Osteoblast (primary cell): ENCODE measurements at regions not wholly inside any gene's neighbourhood (a gene's known extent, or its start where the extent isn't known, plus 50 kb on each side); places are given as distances from the start of the nearest gene placed in this dataset.

Experiments
- DNase-seq: peaks from one replicate; pipeline ENCODE4 v3.0.0; 2011; ENCODE audit warnings: low spot score, mixed read lengths; ENCODE audit not compliant: insufficient read length; ENCODE audit errors: missing footprints
- H2AFZ ChIP-seq: 2 replicates; pipeline ENCODE4 v1.6.0; 2011; ENCODE audit warnings: mild to moderate bottlenecking, low read length
- H3K27ac ChIP-seq: 2 replicates; pipeline ENCODE4 v1.5.1; 2011; ENCODE audit warnings: mild to moderate bottlenecking, low read depth, low read length, moderate library complexity
- H3K27me3 ChIP-seq: 2 replicates; pipeline ENCODE4 v1.6.0; 2012; ENCODE audit warnings: mild to moderate bottlenecking, control low read depth, inconsistent platforms, low read length, moderate library complexity; ENCODE audit not compliant: insufficient read depth
- H3K36me3 ChIP-seq: 2 replicates; pipeline ENCODE4 v1.5.1; 2011; ENCODE audit warnings: mild to moderate bottlenecking, low read length, control low read depth, moderate library complexity; ENCODE audit not compliant: insufficient read depth
- H3K4me1 ChIP-seq: 2 replicates; pipeline ENCODE4 v1.5.1; 2011; ENCODE audit warnings: mild to moderate bottlenecking, low read length, control low read depth, moderate library complexity; ENCODE audit not compliant: insufficient read depth
- H3K4me2 ChIP-seq: 2 replicates; pipeline ENCODE4 v1.6.0; 2011; ENCODE audit warnings: mild to moderate bottlenecking, low read length; ENCODE audit not compliant: insufficient read depth
- H3K4me3 ChIP-seq: fragments of 200-600 bp; sonication (generic); 3 replicates; pipeline ENCODE4 v1.5.1; 2012; ENCODE audit warnings: mild to moderate bottlenecking, low read length, inconsistent platforms; ENCODE audit not compliant: insufficient read depth
- H3K79me2 ChIP-seq: 2 replicates; pipeline ENCODE4 v1.6.0; 2012; ENCODE audit warnings: mild to moderate bottlenecking, low read length, control low read depth, inconsistent platforms; ENCODE audit not compliant: insufficient read depth
- H3K9me3 ChIP-seq: 2 replicates; pipeline ENCODE4 v1.5.1; 2011; ENCODE audit warnings: low read depth, low read length, control low read depth
- H4K20me1 ChIP-seq: 2 replicates; pipeline ENCODE4 v1.6.0; 2012; ENCODE audit warnings: mild to moderate bottlenecking, low read length, control low read depth; ENCODE audit not compliant: insufficient read depth
- TF ChIP-seq, protein P1 (sequence below): IDR thresholded peaks from 2 replicates; pipeline ENCODE4 v1.5.1; 2011; ENCODE audit warnings: mild to moderate bottlenecking, low read depth, low read length, moderate library complexity; ENCODE audit errors: extremely low read depth

DNA sequence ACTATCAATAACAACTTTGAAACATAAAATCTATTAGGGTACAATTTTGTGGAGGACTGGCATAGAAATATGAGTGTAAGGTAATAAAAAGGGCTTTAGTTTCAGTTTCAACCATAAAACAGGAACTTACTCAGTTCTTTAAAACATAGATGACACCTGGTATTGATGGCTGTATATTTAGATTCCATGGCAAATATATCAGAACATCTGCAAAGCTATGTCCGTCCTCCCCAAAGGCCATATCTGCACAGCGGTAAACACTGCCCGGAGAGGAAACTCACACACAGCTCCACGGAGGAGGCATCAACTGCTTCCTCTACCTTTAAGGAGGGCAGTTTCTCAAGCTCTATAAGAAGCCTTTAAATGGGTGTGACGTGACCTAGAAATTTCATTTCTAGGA is 993.3 kb downstream of the BRD1 start:
- Histone ChIP-seq H3K4me2 (no peak overlapping the region), H3K4me3 (no peak overlapping the region), H3K27ac (no peak overlapping the region), H2AFZ (no peak overlapping the region), H3K27me3 (no peaks in the 10 kb centered on the region), H3K9me3 (peaks cover 4% of the 10 kb centered on the region), H3K36me3 (no peaks in the 10 kb centered on the region), H3K79me2 (no peaks in the 10 kb centered on the region), H4K20me1 (no peaks in the 10 kb centered on the region), H3K4me1 (no peaks in the 10 kb centered on the region)
- DNase-seq, result no peak
- TF ChIP-seq, protein P1, sequence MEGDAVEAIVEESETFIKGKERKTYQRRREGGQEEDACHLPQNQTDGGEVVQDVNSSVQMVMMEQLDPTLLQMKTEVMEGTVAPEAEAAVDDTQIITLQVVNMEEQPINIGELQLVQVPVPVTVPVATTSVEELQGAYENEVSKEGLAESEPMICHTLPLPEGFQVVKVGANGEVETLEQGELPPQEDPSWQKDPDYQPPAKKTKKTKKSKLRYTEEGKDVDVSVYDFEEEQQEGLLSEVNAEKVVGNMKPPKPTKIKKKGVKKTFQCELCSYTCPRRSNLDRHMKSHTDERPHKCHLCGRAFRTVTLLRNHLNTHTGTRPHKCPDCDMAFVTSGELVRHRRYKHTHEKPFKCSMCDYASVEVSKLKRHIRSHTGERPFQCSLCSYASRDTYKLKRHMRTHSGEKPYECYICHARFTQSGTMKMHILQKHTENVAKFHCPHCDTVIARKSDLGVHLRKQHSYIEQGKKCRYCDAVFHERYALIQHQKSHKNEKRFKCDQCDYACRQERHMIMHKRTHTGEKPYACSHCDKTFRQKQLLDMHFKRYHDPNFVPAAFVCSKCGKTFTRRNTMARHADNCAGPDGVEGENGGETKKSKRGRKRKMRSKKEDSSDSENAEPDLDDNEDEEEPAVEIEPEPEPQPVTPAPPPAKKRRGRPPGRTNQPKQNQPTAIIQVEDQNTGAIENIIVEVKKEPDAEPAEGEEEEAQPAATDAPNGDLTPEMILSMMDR, result no peak

DNA sequence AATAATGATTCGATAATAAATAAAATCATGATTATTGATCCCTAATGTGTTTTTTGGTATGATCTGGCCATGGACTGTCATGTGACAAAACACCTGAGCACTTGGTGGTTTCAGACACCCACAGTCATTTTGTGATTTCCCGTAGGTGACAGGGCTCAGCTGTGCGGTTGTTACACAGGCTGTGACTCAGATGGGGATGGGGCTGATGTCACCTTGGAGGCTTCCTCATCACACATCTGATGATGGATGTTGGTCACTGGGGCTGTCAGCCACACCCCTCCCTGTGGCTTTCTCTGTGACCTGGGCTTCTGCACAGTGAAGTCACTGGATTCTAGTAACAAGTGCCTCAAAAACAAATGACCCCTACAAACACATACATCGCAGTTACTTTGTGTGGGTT is 995.1 kb downstream of the BRD1 start:
- no peak for DNase-seq
- Histone ChIP-seq H3K4me3 (no peak overlapping the region), H3K79me2 (no peaks in the 10 kb centered on the region)

DNA sequence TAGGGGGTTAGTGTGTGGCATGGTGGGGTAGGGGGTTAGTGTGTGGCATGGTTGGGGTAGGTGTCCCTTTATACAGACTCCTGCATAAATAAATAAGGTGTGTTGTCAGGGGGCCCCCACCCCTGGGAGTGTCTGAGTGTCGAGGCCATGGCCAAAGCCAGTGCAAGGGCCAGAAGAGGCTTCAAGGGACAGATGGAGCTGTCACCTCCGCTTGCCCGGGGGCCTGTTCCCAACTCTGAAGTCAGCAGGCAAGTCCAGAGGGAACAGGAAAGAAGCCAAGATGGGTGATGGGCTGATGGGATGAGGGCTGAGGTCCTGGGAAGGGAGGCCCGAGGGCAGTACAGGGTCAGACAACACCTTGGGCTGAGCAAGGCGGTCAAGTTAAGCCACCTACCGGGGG is 997.8 kb downstream of the BRD1 start:
- no peaks in the 10 kb centered on the region for H4K20me1 ChIP-seq
- no peak overlapping the region for H3K4me2 ChIP-seq
- no peak overlapping the region for H3K4me3 ChIP-seq
- H3K79me2 ChIP-seq, result no peaks in the 10 kb centered on the region
- H3K36me3 ChIP-seq, result no peaks in the 10 kb centered on the region
- no peak overlapping the region for H3K27ac ChIP-seq
- H3K4me1 ChIP-seq, result no peaks in the 10 kb centered on the region
- H2AFZ ChIP-seq, result no peak overlapping the region
- H3K9me3 ChIP-seq, result peaks cover 2% of the 10 kb centered on the region
- TF ChIP-seq, protein P1, result no peak
- H3K27me3 ChIP-seq, result no peaks in the 10 kb centered on the region
- no peak for DNase-seq

More for the DNA sequence above, 995.1 kb downstream of the BRD1 start:
- Histone ChIP-seq H3K27ac (no peak overlapping the region), H3K27me3 (no peaks in the 10 kb centered on the region), H3K4me1 (no peaks in the 10 kb centered on the region), H4K20me1 (no peaks in the 10 kb centered on the region), H2AFZ (no peak overlapping the region), H3K9me3 (peaks cover 6% of the 10 kb centered on the region), H3K36me3 (no peaks in the 10 kb centered on the region), H3K4me2 (no peak overlapping the region)
- TF ChIP-seq, protein P1, result no peak

- no peak for DNase-seq
- Histone ChIP-seq H3K4me2 (no peak overlapping the region), H4K20me1 (no peaks in the 10 kb centered on the region), H3K9me3 (peaks cover 2% of the 10 kb centered on the region), H2AFZ (no peak overlapping the region), H3K4me1 (no peaks in the 10 kb centered on the region), H3K27ac (no peak overlapping the region), H3K27me3 (no peaks in the 10 kb centered on the region), H3K36me3 (no peaks in the 10 kb centered on the region), H3K4me3 (no peak overlapping the region), H3K79me2 (no peaks in the 10 kb centered on the region)
- TF ChIP-seq, protein P1, result no peak
These were observed 999.0 kb downstream of the BRD1 start for GRCh38 chr22:48828688-48829087.
